Suprapubic skin (tissue), 4 donors: ENCODE measurements at regions not wholly inside any gene's neighbourhood (a gene's known extent, or its start where the extent isn't known, plus 50 kb on each side); places are given as distances from the start of the nearest gene placed in this dataset.

Source experiments
- CTCF ChIP-seq, 2 donors: fragments of 200-600 bp in 1 of 2; fragments of 450-650 bp in 1 of 2; sonication (generic) in 1 of 2; IDR thresholded peaks; one replicate each; pipeline ENCODE4 v1.5.1; 2016 to 2019; ENCODE audit warnings: antibody characterized with exemption in 2 of 2, mild to moderate bottlenecking in 1 of 2, moderate library complexity in 1 of 2
- EP300 ChIP-seq: sonication (generic); formaldehyde crosslinking; IDR thresholded peaks from one replicate; pipeline ENCODE4 v1.6.1; 2017; ENCODE audit warnings: antibody characterized with exemption
- POLR2A ChIP-seq, 2 donors: fragments of 450-650 bp; IDR thresholded peaks; one replicate each; pipeline ENCODE4 v1.6.1; 2017; ENCODE audit warnings: antibody characterized with exemption in 2 of 2, mild to moderate bottlenecking in 2 of 2, moderate library complexity in 2 of 2
- POLR2AphosphoS5 ChIP-seq, 3 donors: sonication (generic); formaldehyde crosslinking; IDR thresholded peaks; one replicate each; pipeline ENCODE4 v1.6.1; 2017; ENCODE audit warnings: antibody characterized with exemption in 3 of 3

GRCh38 chr9:78848061-78848460 lies 551.1 kb downstream of the PSAT1 start:
- TF ChIP-seq CTCF (IDR thresholded peaks at IDR 0.05) (no peak), POLR2A (IDR thresholded peaks at IDR 0.05) (no peak), POLR2AphosphoS5 (IDR thresholded peaks at IDR 0.05) (no peak), EP300 (no peak)
